Osteocyte (in vitro differentiated cells): ENCODE measurements at regions not wholly inside any gene's neighbourhood (a gene's known extent, or its start where the extent isn't known, plus 50 kb on each side); places are given as distances from the start of the nearest gene placed in this dataset.

Experiments
- DNase-seq: peaks from one replicate; pipeline ENCODE4 v3.0.0; 2021; ENCODE audit warnings: mixed read lengths; ENCODE audit not compliant: unreplicated experiment; ENCODE audit errors: extremely low spot score
- H3K27ac Mint-ChIP-seq: one replicate; pipeline ENCODE4 v1.8.0; 2021; ENCODE audit warnings: mild to moderate bottlenecking, mixed read lengths; ENCODE audit not compliant: unreplicated experiment
- H3K27me3 Mint-ChIP-seq: one replicate; pipeline ENCODE4 v1.8.0; 2021; ENCODE audit warnings: mixed read lengths; ENCODE audit not compliant: unreplicated experiment
- H3K36me3 Mint-ChIP-seq: one replicate; pipeline ENCODE4 v1.8.0; 2021; ENCODE audit warnings: mixed read lengths; ENCODE audit not compliant: unreplicated experiment
- H3K4me1 Mint-ChIP-seq: one replicate; pipeline ENCODE4 v1.8.0; 2021; ENCODE audit warnings: mixed read lengths; ENCODE audit not compliant: unreplicated experiment
- H3K4me3 Mint-ChIP-seq: one replicate; pipeline ENCODE4 v1.8.0; 2021; ENCODE audit warnings: mild to moderate bottlenecking, moderate library complexity, mixed read lengths; ENCODE audit not compliant: unreplicated experiment
- H3K9me3 Mint-ChIP-seq: one replicate; pipeline ENCODE4 v1.8.0; 2021; ENCODE audit warnings: mixed read lengths; ENCODE audit not compliant: unreplicated experiment
- CTCF ChIP-seq: fragments of 200-600 bp; sonication (generic); IDR thresholded peaks from 2 replicates; pipeline ENCODE4 v1.5.0; 2021; ENCODE audit warnings: antibody characterized with exemption, mild to moderate bottlenecking, moderate library complexity

- DNase-seq: no peak
- Mint-ChIP-seq H3K27me3 (no peaks in the 10 kb centered on the region), H3K9me3 (peaks cover 34% of the 10 kb centered on the region), H3K4me3 (no peak overlapping the region), H3K36me3 (no peaks in the 10 kb centered on the region), H3K4me1 (no peaks in the 10 kb centered on the region), H3K27ac (no peak overlapping the region)
- TF ChIP-seq CTCF: no peak
Observed at GRCh38 chr13:80584785-80585184, 243.9 kb upstream of the SPRY2 start.

- Mint-ChIP-seq H3K9me3 (peaks cover 34% of the 10 kb centered on the region), H3K27ac (no peak overlapping the region), H3K36me3 (no peaks in the 10 kb centered on the region), H3K4me1 (no peaks in the 10 kb centered on the region), H3K27me3 (no peaks in the 10 kb centered on the region), H3K4me3 (no peak overlapping the region)
- no peak for TF ChIP-seq CTCF
- DNase-seq: no peak
Observed at GRCh38 chr13:80584306-80584705, 243.4 kb upstream of the SPRY2 start.

GRCh38 chr13:80577926-80578670 is 237.2 kb upstream of the SPRY2 start:
- H3K27ac Mint-ChIP-seq: no peak overlapping the region
- H3K4me3 Mint-ChIP-seq: no peak overlapping the region
- DNase-seq: no peak
- H3K36me3 Mint-ChIP-seq: no peaks in the 10 kb centered on the region
- H3K4me1 Mint-ChIP-seq: no peaks in the 10 kb centered on the region
- no peaks in the 10 kb centered on the region for H3K27me3 Mint-ChIP-seq
- H3K9me3 Mint-ChIP-seq: peaks cover 26% of the 10 kb centered on the region
- TF ChIP-seq CTCF: no peak

GRCh38 chr13:80577285-80577684 is 236.4 kb upstream of the SPRY2 start:
- TF ChIP-seq CTCF: no peak
- H3K27ac Mint-ChIP-seq: no peak overlapping the region
- no peaks in the 10 kb centered on the region for H3K4me1 Mint-ChIP-seq
- H3K4me3 Mint-ChIP-seq: no peak overlapping the region
- H3K9me3 Mint-ChIP-seq: peaks cover 22% of the 10 kb centered on the region
- H3K27me3 Mint-ChIP-seq: no peaks in the 10 kb centered on the region
- H3K36me3 Mint-ChIP-seq: no peaks in the 10 kb centered on the region
- DNase-seq: no peak

- Mint-ChIP-seq H3K36me3 (no peaks in the 10 kb centered on the region), H3K4me3 (no peak overlapping the region), H3K27ac (no peak overlapping the region), H3K27me3 (no peaks in the 10 kb centered on the region), H3K9me3 (no peaks in the 10 kb centered on the region), H3K4me1 (no peaks in the 10 kb centered on the region)
- DNase-seq: no peak
- TF ChIP-seq CTCF: no peak
Observed at GRCh38 chr13:80574113-80574850, 233.4 kb upstream of the SPRY2 start.
